Sciatic nerve (tissue), 2 donors: ENCODE measurements at regions not wholly inside any gene's neighbourhood (a gene's known extent, or its start where the extent isn't known, plus 50 kb on each side); places are given as distances from the start of the nearest gene placed in this dataset.
"Not testable (repeated sequence)": the region's sequence is repeated elsewhere in the genome, so short reads cannot be mapped to it uniquely, and the experiment has no call there.

ENCODE experiments used
- ATAC-seq: fragments of 200-7000 bp; cut with Tn5 transposase; one replicate; pipeline ENCODE4 v1.9.1; 2020; ENCODE audit warnings: mild to moderate bottlenecking, moderate library complexity
- DNase-seq: peaks from one replicate; pipeline ENCODE4 v3.0.0-alpha.2; 2020; ENCODE audit warnings: low spot score
- intact Hi-C: fragments of 100-400 bp; cut with DNase I; formaldehyde crosslinking; loops from one replicate; pipeline ENCODE4 v1.14.2; 2022
- donor health status: DM: no; HTN: no; CAD: no.
- donor health status: DM: no; HTN: no; CAD: no.

GRCh38 chr17:14442798-14443528, 142.1 kb downstream of the HS3ST3B1 start:
- ATAC-seq = no peak

GRCh38 chr17:14437176-14437575, 136.3 kb downstream of the HS3ST3B1 start:
- intact Hi-C loops = no loop called here
- DNase-seq = no peak
- no peak for ATAC-seq

More at GRCh38 chr17:14442798-14443528, 142.1 kb downstream of the HS3ST3B1 start:
- intact Hi-C loops = no loop called here
- no peak for DNase-seq

- ATAC-seq (no peak), DNase-seq (no peak)
- intact Hi-C loops = no loop called here
Measured at GRCh38 chr17:14436266-14436665, 135.4 kb downstream of the HS3ST3B1 start.

GRCh38 chr17:14434506-14434905, 133.6 kb downstream of the HS3ST3B1 start:
- ATAC-seq = no peak
- no peak for DNase-seq
- intact Hi-C loops = no loop called here

- ATAC-seq (no peak), DNase-seq (no peak)
- intact Hi-C loops = no loop called here
Measured at GRCh38 chr17:14432079-14432478, 131.2 kb downstream of the HS3ST3B1 start.

- DNase-seq (no peak), ATAC-seq (no peak)
- intact Hi-C loops = no loop called here
Measured at GRCh38 chr17:14429084-14429483, 128.2 kb downstream of the HS3ST3B1 start.

GRCh38 chr17:14428648-14429029, 127.8 kb downstream of the HS3ST3B1 start:
- ATAC-seq (no peak), DNase-seq (no peak)
- intact Hi-C loops = no loop called here

- no peak for DNase-seq
- no peak for ATAC-seq
- intact Hi-C loops = no loop called here
Measured at GRCh38 chr17:14427900-14428647, 127.2 kb downstream of the HS3ST3B1 start.

GRCh38 chr17:14423156-14423555, 122.3 kb downstream of the HS3ST3B1 start:
- ATAC-seq, DNase-seq, intact Hi-C loops: not testable (repeated sequence)

- no peak for DNase-seq
- intact Hi-C loops = no loop called here
- no peak for ATAC-seq
Measured at GRCh38 chr17:14417336-14417735, 116.5 kb downstream of the HS3ST3B1 start.

- ATAC-seq (no peak), DNase-seq (no peak)
- intact Hi-C loops = no loop called here
Measured at GRCh38 chr17:14409292-14409691, 108.4 kb downstream of the HS3ST3B1 start.

GRCh38 chr17:14407541-14407940, 106.7 kb downstream of the HS3ST3B1 start:
- intact Hi-C loops = no loop called here
- ATAC-seq (no peak), DNase-seq (no peak)

GRCh38 chr17:14405189-14405588, 104.3 kb downstream of the HS3ST3B1 start:
- DNase-seq (no peak), ATAC-seq (no peak)
- intact Hi-C loops = no loop called here
